Neural cell (in vitro differentiated cells): ENCODE measurements at regions not wholly inside any gene's neighbourhood (a gene's known extent, or its start where the extent isn't known, plus 50 kb on each side); places are given as distances from the start of the nearest gene placed in this dataset.

ENCODE experiments used
- H2AFZ ChIP-seq: fragments of 200-600, 300-800 bp; sonication (generic), shearing (Covaris generic); 2 replicates; pipeline ENCODE4 v1.6.0; 2014; ENCODE audit warnings: low read depth, mild to moderate bottlenecking, antibody characterized with exemption, low read length, moderate library complexity
- H3F3A ChIP-seq: fragments of 200-600 bp; shearing (Covaris generic); 2 replicates; pipeline ENCODE4 v1.6.1; 2016; ENCODE audit warnings: mild to moderate bottlenecking, moderate library complexity, mixed read lengths, antibody characterized with exemption, low read length; ENCODE audit not compliant: insufficient read depth, poor library complexity, severe bottlenecking
- H3K27ac ChIP-seq: fragments of 200-600, 300-800 bp; sonication (generic), shearing (Covaris generic); 2 replicates; pipeline ENCODE4 v1.5.1; 2014; ENCODE audit warnings: mild to moderate bottlenecking, low read length, moderate library complexity
- H3K27me3 ChIP-seq: fragments of 300-800, 200-600 bp; sonication (generic), shearing (Covaris generic); 2 replicates; pipeline ENCODE4 v1.6.0; 2014; ENCODE audit warnings: mild to moderate bottlenecking, low read depth, low read length, moderate library complexity; ENCODE audit not compliant: insufficient read depth
- H3K36me3 ChIP-seq: fragments of 300-800, 200-600 bp; sonication (generic), shearing (Covaris generic); 2 replicates; pipeline ENCODE4 v1.5.1; 2014; ENCODE audit warnings: mild to moderate bottlenecking, antibody characterized with exemption, low read length, moderate library complexity; ENCODE audit not compliant: insufficient read depth
- H3K4me2 ChIP-seq: fragments of 300-800, 200-600 bp; sonication (generic), shearing (Covaris generic); 2 replicates; pipeline ENCODE4 v1.6.0; 2014; ENCODE audit warnings: mild to moderate bottlenecking, low read length
- H3K4me3 ChIP-seq: fragments of 300-800, 200-600 bp; sonication (generic), shearing (Covaris generic); 2 replicates; pipeline ENCODE4 v1.5.1; 2014; ENCODE audit warnings: mild to moderate bottlenecking, low read length, moderate library complexity
- H3K79me2 ChIP-seq: fragments of 200-600 bp; shearing (Covaris generic); replicated peaks from 2 replicates; pipeline ENCODE4 v1.6.0; 2014; ENCODE audit warnings: mild to moderate bottlenecking, low read length, moderate library complexity; ENCODE audit not compliant: insufficient read depth
- H3K9ac ChIP-seq: fragments of 300-800, 200-600 bp; sonication (generic), shearing (Covaris generic); 2 replicates; pipeline ENCODE4 v1.6.1; 2016; ENCODE audit warnings: mild to moderate bottlenecking, low read length, mixed read lengths
- H3K9me2 ChIP-seq: fragments of 200-600 bp; shearing (Covaris generic); 2 replicates; pipeline ENCODE4 v1.6.1; 2016; ENCODE audit warnings: mild to moderate bottlenecking, low read length, mixed read lengths; ENCODE audit not compliant: insufficient read depth
- H3K9me3 ChIP-seq: fragments of 200-600, 300-800 bp; sonication (generic), shearing (Covaris generic); 2 replicates; pipeline ENCODE4 v1.6.1; 2016; ENCODE audit warnings: mild to moderate bottlenecking, mixed run types, low read length, moderate library complexity, mixed read lengths
- H4K20me1 ChIP-seq: fragments of 200-600 bp; shearing (Covaris generic); 2 replicates; pipeline ENCODE4 v1.6.1; 2016; ENCODE audit warnings: mild to moderate bottlenecking, mixed run types; ENCODE audit not compliant: insufficient read depth
- CTCF ChIP-seq: fragments of 450-650 bp; IDR thresholded peaks from 2 replicates; pipeline ENCODE4 v1.5.1; 2014; ENCODE audit warnings: antibody characterized with exemption, mild to moderate bottlenecking, moderate library complexity; ENCODE audit not compliant: poor library complexity, severe bottlenecking
- EP300 ChIP-seq: fragments of 450-650 bp; conservative IDR thresholded peaks from 2 replicates; pipeline ENCODE4 v1.6.1; 2014; ENCODE audit warnings: antibody characterized with exemption, mild to moderate bottlenecking, moderate library complexity; ENCODE audit not compliant: poor library complexity, severe bottlenecking
- EZH2 ChIP-seq: fragments of 200-600, 300-800 bp; shearing (Covaris generic), sonication (generic); IDR thresholded peaks from 2 replicates; pipeline ENCODE4 v1.6.1; 2014; ENCODE audit warnings: antibody characterized with exemption, low read length, borderline replicate concordance, mild to moderate bottlenecking; ENCODE audit not compliant: insufficient read depth, poor library complexity, severe bottlenecking
- MXI1 ChIP-seq: fragments of 450-650 bp; conservative IDR thresholded peaks from 2 replicates; pipeline ENCODE4 v1.6.1; 2014; ENCODE audit warnings: antibody characterized with exemption, mild to moderate bottlenecking; ENCODE audit not compliant: poor library complexity, severe bottlenecking
- POLR2AphosphoS5 ChIP-seq: IDR thresholded peaks from 2 replicates; pipeline ENCODE4 v1.6.1; 2012
- RAD21 ChIP-seq: fragments of 450-650 bp; conservative IDR thresholded peaks from 2 replicates; pipeline ENCODE4 v1.6.1; 2014; ENCODE audit warnings: antibody characterized with exemption, mild to moderate bottlenecking, moderate library complexity
- SMC3 ChIP-seq: fragments of 450-650 bp; conservative IDR thresholded peaks from 2 replicates; pipeline ENCODE4 v1.6.1; 2014; ENCODE audit warnings: antibody characterized with exemption, mild to moderate bottlenecking, moderate library complexity; ENCODE audit not compliant: poor library complexity
- TAF1 ChIP-seq: IDR thresholded peaks from 2 replicates; pipeline ENCODE4 v1.6.1; 2012; ENCODE audit warnings: low read depth
- TF ChIP-seq, protein P1 (sequence below): IDR thresholded peaks from 2 replicates; pipeline ENCODE4 v1.6.1; 2012; ENCODE audit warnings: borderline replicate concordance

- Histone ChIP-seq H4K20me1 (no peaks in the 10 kb centered on the region), H3F3A (no peaks in the 10 kb centered on the region), H3K4me2 (no peak overlapping the region)
Observed at GRCh38 chr5:38772471-38772870, 73.3 kb upstream of the OSMR start.

GRCh38 chr5:38775218-38775840 is 70.5 kb upstream of the OSMR start:
- Histone ChIP-seq H3K9ac (no peak overlapping the region), H3K4me2 (no peak overlapping the region), H3K9me3 (no peaks in the 10 kb centered on the region), H3F3A (no peaks in the 10 kb centered on the region), H3K4me3 (no peak overlapping the region), H3K9me2 (no peaks in the 10 kb centered on the region), H3K79me2 (no peaks in the 10 kb centered on the region), H4K20me1 (no peaks in the 10 kb centered on the region), H3K36me3 (no peaks in the 10 kb centered on the region), H2AFZ (no peak overlapping the region), H3K27ac (no peak overlapping the region), H3K27me3 (no peaks in the 10 kb centered on the region)
- TF ChIP-seq, protein P1, sequence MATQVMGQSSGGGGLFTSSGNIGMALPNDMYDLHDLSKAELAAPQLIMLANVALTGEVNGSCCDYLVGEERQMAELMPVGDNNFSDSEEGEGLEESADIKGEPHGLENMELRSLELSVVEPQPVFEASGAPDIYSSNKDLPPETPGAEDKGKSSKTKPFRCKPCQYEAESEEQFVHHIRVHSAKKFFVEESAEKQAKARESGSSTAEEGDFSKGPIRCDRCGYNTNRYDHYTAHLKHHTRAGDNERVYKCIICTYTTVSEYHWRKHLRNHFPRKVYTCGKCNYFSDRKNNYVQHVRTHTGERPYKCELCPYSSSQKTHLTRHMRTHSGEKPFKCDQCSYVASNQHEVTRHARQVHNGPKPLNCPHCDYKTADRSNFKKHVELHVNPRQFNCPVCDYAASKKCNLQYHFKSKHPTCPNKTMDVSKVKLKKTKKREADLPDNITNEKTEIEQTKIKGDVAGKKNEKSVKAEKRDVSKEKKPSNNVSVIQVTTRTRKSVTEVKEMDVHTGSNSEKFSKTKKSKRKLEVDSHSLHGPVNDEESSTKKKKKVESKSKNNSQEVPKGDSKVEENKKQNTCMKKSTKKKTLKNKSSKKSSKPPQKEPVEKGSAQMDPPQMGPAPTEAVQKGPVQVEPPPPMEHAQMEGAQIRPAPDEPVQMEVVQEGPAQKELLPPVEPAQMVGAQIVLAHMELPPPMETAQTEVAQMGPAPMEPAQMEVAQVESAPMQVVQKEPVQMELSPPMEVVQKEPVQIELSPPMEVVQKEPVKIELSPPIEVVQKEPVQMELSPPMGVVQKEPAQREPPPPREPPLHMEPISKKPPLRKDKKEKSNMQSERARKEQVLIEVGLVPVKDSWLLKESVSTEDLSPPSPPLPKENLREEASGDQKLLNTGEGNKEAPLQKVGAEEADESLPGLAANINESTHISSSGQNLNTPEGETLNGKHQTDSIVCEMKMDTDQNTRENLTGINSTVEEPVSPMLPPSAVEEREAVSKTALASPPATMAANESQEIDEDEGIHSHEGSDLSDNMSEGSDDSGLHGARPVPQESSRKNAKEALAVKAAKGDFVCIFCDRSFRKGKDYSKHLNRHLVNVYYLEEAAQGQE, result no peak
- TF ChIP-seq EP300 (no peak), EZH2 (no peak), MXI1 (no peak), TAF1 (no peak), CTCF (no peak), RAD21 (no peak), POLR2AphosphoS5 (no peak)

More at GRCh38 chr5:38772471-38772870, 73.3 kb upstream of the OSMR start:
- Histone ChIP-seq H2AFZ (no peak overlapping the region), H3K27me3 (no peaks in the 10 kb centered on the region), H3K9me3 (no peaks in the 10 kb centered on the region), H3K9ac (no peak overlapping the region), H3K9me2 (no peaks in the 10 kb centered on the region), H3K79me2 (no peaks in the 10 kb centered on the region), H3K27ac (no peak overlapping the region), H3K36me3 (no peaks in the 10 kb centered on the region), H3K4me3 (no peak overlapping the region)
- TF ChIP-seq, protein P1, result no peak
- TF ChIP-seq SMC3 (no peak), EZH2 (no peak), CTCF (no peak), EP300 (no peak), POLR2AphosphoS5 (no peak), MXI1 (no peak), TAF1 (no peak), RAD21 (no peak)
